GM21390 (cell line): ENCODE measurements at regions not wholly inside any gene's neighbourhood (a gene's known extent, or its start where the extent isn't known, plus 50 kb on each side); places are given as distances from the start of the nearest gene placed in this dataset.
"Not testable (repeated sequence)": the region's sequence is repeated elsewhere in the genome, so short reads cannot be mapped to it uniquely, and the experiment has no call there.

Experiments used
- ATAC-seq: cut with Tn5 transposase; IDR thresholded peaks from one replicate; pipeline ENCODE4 v1.9.1; 2021; ENCODE audit not compliant: unreplicated experiment

DNA sequence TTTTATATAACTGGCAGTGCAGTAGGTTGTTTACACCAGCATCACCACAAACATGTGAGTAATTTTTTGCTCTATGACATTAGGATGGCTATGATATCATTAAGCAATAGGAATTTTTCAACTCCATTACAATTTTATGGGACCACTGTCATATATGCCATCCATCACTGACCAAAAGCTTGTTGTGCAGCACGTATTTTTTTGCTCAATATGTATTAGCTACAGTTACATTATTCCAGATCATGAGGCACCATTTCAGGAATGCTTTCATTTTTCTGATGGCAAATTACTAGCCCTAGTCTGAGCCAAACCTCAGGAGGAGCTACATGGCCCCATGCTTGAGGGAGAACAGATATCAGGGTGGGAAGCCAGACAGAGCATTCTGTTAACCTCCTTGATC lies 56.8 kb upstream of the DCLK2 start:
- ATAC-seq: no peak

- ATAC-seq: no peak
Observed at GRCh38 chr4:150023489-150023888, 54.8 kb upstream of the DCLK2 start.

DNA sequence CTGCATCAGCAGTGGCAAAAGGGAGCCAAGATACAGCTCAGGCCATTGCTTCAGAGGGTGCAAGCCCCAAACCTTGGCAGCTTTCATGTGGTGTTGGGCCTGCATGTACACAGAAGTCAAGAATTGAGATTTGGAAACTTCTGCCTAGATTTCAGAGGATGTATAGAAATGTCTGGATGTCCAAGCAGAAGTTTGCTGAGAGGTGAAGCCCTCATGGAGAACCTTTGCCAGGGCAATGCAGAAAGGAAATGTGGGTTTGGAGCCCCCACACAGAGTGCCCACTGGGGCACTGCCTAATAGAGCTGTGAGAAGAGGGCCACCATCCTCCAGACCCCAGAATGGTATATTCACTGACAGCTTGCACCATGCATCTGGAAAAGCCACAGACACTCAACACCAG lies 51.3 kb upstream of the DCLK2 start:
- not testable (repeated sequence) for ATAC-seq
